PC-3 (cell line): ENCODE measurements at regions not wholly inside any gene's neighbourhood (a gene's known extent, or its start where the extent isn't known, plus 50 kb on each side); places are given as distances from the start of the nearest gene placed in this dataset.

Experiments used
- ATAC-seq: fragments of 200-7000 bp; cut with Tn5 transposase; 2 replicates; pipeline ENCODE4 v1.9.1; 2020; ENCODE audit warnings: mild to moderate bottlenecking, moderate library complexity
- BruUV-seq: library from RNA; stranded (reverse); fragments of 400-500 nt; replicated peaks from 2 replicates; lab custom pipeline; 2021; lab: Mats Ljungman, UMichigan
- CTCF ChIA-PET: fragments of 300-600 bp; sonication (Branson Sonifier 250); formaldehyde crosslinking; loops from one replicate; lab custom pipeline; 2022; ENCODE audit warnings: antibody characterized with exemption; lab: Charles Lee
- POLR2A ChIA-PET: fragments of 300-600 bp; sonication (Branson Sonifier 250); formaldehyde crosslinking; loops from one replicate; lab custom pipeline; 2022; ENCODE audit warnings: antibody characterized with exemption; ENCODE audit not compliant: unreplicated experiment; lab: Charles Lee
- DNase-seq: peaks from one replicate; pipeline ENCODE4 v3.0.0-alpha.2; 2015
- H2AFZ ChIP-seq: fragments of 300-600 bp; sonication (generic); 2 replicates; pipeline ENCODE4 v1.6.0; 2016; ENCODE audit warnings: antibody characterized with exemption, low read length
- H3F3A ChIP-seq: fragments of 300-600 bp; sonication (generic); one replicate; pipeline ENCODE4 v1.6.0; 2017; ENCODE audit warnings: antibody characterized with exemption, low read length, control low read depth, mild to moderate bottlenecking; ENCODE audit not compliant: unreplicated experiment
- H3K27ac ChIP-seq: fragments of 300-600 bp; sonication (generic); 2 replicates; pipeline ENCODE4 v1.5.1; 2016; ENCODE audit warnings: mild to moderate bottlenecking, low read length
- H3K27me3 ChIP-seq: fragments of 300-600 bp; sonication (generic); 2 replicates; pipeline ENCODE4 v1.6.1; 2016; ENCODE audit warnings: low read length, mixed read lengths
- H3K36me3 ChIP-seq: fragments of 300-600 bp; sonication (generic); 2 replicates; pipeline ENCODE4 v1.6.1; 2016; ENCODE audit warnings: low read depth, mixed run types, low read length, mixed read lengths
- H3K4me1 ChIP-seq: fragments of 300-600 bp; sonication (generic); 2 replicates; pipeline ENCODE4 v1.5.1; 2016; ENCODE audit warnings: low read length; ENCODE audit not compliant: insufficient read depth
- H3K4me2 ChIP-seq: fragments of 300-600 bp; sonication (generic); 2 replicates; pipeline ENCODE4 v1.6.0; 2016; ENCODE audit warnings: low read length
- H3K4me3 ChIP-seq: fragments of 300-600 bp; sonication (generic); 2 replicates; pipeline ENCODE4 v1.5.1; 2016; ENCODE audit warnings: mild to moderate bottlenecking, low read length, mixed read lengths
- H3K79me2 ChIP-seq: fragments of 300-600 bp; sonication (generic); 2 replicates; pipeline ENCODE4 v1.6.1; 2017; ENCODE audit warnings: low read length, mixed read lengths
- H3K9ac ChIP-seq: fragments of 300-600 bp; sonication (generic); 2 replicates; pipeline ENCODE4 v1.6.0; 2016; ENCODE audit warnings: mild to moderate bottlenecking, low read length
- H3K9me2 ChIP-seq: fragments of 300-600 bp; sonication (generic); replicated peaks from 2 replicates; pipeline ENCODE4 v1.6.1; 2016; ENCODE audit warnings: mixed run types, low read length, mixed read lengths
- H3K9me3 ChIP-seq: fragments of 300-600 bp; sonication (generic); 2 replicates; pipeline ENCODE4 v1.6.1; 2016; ENCODE audit warnings: low read length, mixed read lengths
- H4K20me1 ChIP-seq: fragments of 300-600 bp; sonication (generic); 2 replicates; pipeline ENCODE4 v1.6.1; 2016; ENCODE audit warnings: low read length, mixed read lengths
- CTCF ChIP-seq: fragments of 300-600 bp; sonication (generic); conservative IDR thresholded peaks from 2 replicates; pipeline ENCODE4 v1.5.1; 2017; ENCODE audit warnings: antibody characterized with exemption, low read depth, mild to moderate bottlenecking, low read length
- EZH2 ChIP-seq: fragments of 300-600 bp; sonication (generic); IDR thresholded peaks from one replicate; pipeline ENCODE4 v1.6.1; 2017; ENCODE audit warnings: antibody characterized with exemption, mild to moderate bottlenecking, low read length; ENCODE audit not compliant: unreplicated experiment
- EZH2phosphoT487 ChIP-seq: fragments of 300-600 bp; sonication (generic); IDR thresholded peaks from 2 replicates; pipeline ENCODE4 v1.6.1; 2018; ENCODE audit warnings: mild to moderate bottlenecking, antibody characterized with exemption, low read length, borderline replicate concordance
- intact Hi-C: fragments of 100-400 bp; cut with micrococcal nuclease; formaldehyde crosslinking; loops from 2 replicates; pipeline ENCODE4 v1.9.0; 2023

GRCh38 chr21:35578347-35578782, 482.0 kb downstream of the SETD4 start:
- no peaks in the 10 kb centered on the region for H3K27me3 ChIP-seq
- no peaks in the 10 kb centered on the region for H3K4me1 ChIP-seq
- no peak overlapping the region for H3K4me3 ChIP-seq
- no peaks in the 10 kb centered on the region for H3K79me2 ChIP-seq
- no peaks in the 10 kb centered on the region for H3K9me3 ChIP-seq
- DNase-seq (no peak), ATAC-seq (no peak)
- no peak overlapping the region for H2AFZ ChIP-seq
- no TSS peak for BruUV-seq
- ChIA-PET POLR2A (no interaction called here), CTCF (no interaction called here)
- no peaks in the 10 kb centered on the region for H3K36me3 ChIP-seq
- H3K9me2 ChIP-seq = no peaks in the 10 kb centered on the region
- intact Hi-C loops = no loop called here
- H4K20me1 ChIP-seq = no peaks in the 10 kb centered on the region
- no peak overlapping the region for H3K27ac ChIP-seq
- H3K9ac ChIP-seq = no peak overlapping the region
- TF ChIP-seq CTCF = no peak
- no peak for TF ChIP-seq EZH2phosphoT487
- TF ChIP-seq EZH2 = no peak
- H3F3A ChIP-seq = no peaks in the 10 kb centered on the region
- no peak overlapping the region for H3K4me2 ChIP-seq

- Histone ChIP-seq H3K4me3 (no peak overlapping the region), H3K36me3 (no peaks in the 10 kb centered on the region), H3K9me3 (no peaks in the 10 kb centered on the region), H3K9me2 (no peaks in the 10 kb centered on the region), H4K20me1 (no peaks in the 10 kb centered on the region), H3K27ac (no peak overlapping the region), H2AFZ (no peak overlapping the region), H3K79me2 (no peaks in the 10 kb centered on the region), H3K9ac (no peak overlapping the region), H3K4me1 (no peaks in the 10 kb centered on the region), H3K4me2 (no peak overlapping the region), H3K27me3 (no peaks in the 10 kb centered on the region), H3F3A (no peaks in the 10 kb centered on the region)
- BruUV-seq = no TSS peak
- POLR2A ChIA-PET = no interaction called here
- CTCF ChIA-PET = no interaction called here
- no peak for DNase-seq
- no peak for ATAC-seq
- TF ChIP-seq EZH2phosphoT487 (no peak), EZH2 (no peak), CTCF (no peak)
- intact Hi-C loops = no loop called here
Observed at GRCh38 chr21:35575280-35575915, 484.9 kb downstream of the SETD4 start.

GRCh38 chr21:35573472-35574374, 486.6 kb downstream of the SETD4 start:
- H2AFZ ChIP-seq = no peak overlapping the region
- no peaks in the 10 kb centered on the region for H3K36me3 ChIP-seq
- H3F3A ChIP-seq = no peaks in the 10 kb centered on the region
- H3K27ac ChIP-seq = no peak overlapping the region
- H3K4me1 ChIP-seq = no peaks in the 10 kb centered on the region
- H3K79me2 ChIP-seq = no peaks in the 10 kb centered on the region
- POLR2A ChIA-PET = no interaction called here
- ATAC-seq (no peak), DNase-seq (no peak)
- H3K4me3 ChIP-seq = no peak overlapping the region
- BruUV-seq = no TSS peak
- no peaks in the 10 kb centered on the region for H3K9me2 ChIP-seq
- H3K9ac ChIP-seq = no peak overlapping the region
- intact Hi-C loops = no loop called here
- CTCF ChIA-PET = no interaction called here
- no peaks in the 10 kb centered on the region for H3K27me3 ChIP-seq
- H3K4me2 ChIP-seq = no peak overlapping the region
- H4K20me1 ChIP-seq = no peaks in the 10 kb centered on the region
- TF ChIP-seq EZH2phosphoT487 (no peak), CTCF (no peak)
- no peaks in the 10 kb centered on the region for H3K9me3 ChIP-seq
